HEK293 (cell line): ENCODE measurements at regions not wholly inside any gene's neighbourhood (a gene's known extent, or its start where the extent isn't known, plus 50 kb on each side); places are given as distances from the start of the nearest gene placed in this dataset.

Experiments
- CTCF ChIA-PET: fragments of 350-600 bp; formaldehyde crosslinking; extraction: SDS; loops from one replicate; lab custom pipeline; 2021; ENCODE audit warnings: antibody characterized with exemption; lab: Yijun Ruan, JAX
- POLR2A ChIA-PET: fragments of 300-600 bp; formaldehyde crosslinking; extraction: SDS; loops from one replicate; lab custom pipeline; 2020; ENCODE audit warnings: antibody characterized with exemption, inconsistent platforms; lab: Yijun Ruan, JAX
- H3K27ac ChIP-seq: fragments of 200-500 bp; sonication (Bioruptor generic); 2 replicates; pipeline ENCODE4 v1.5.1; 2014; ENCODE audit warnings: low read depth, low read length, control low read depth, inconsistent platforms; ENCODE audit errors: extremely low read depth
- H3K36me3 ChIP-seq, 2 experiments: fragments of 200-500 bp in 1 of 2; sonication (Bioruptor generic) in 1 of 2; 1 replicate in 1 of 2; 2 replicates in 1 of 2; pipeline ENCODE4 v1.5.1; 2014 to 2017; ENCODE audit warnings: inconsistent platforms in 2 of 2, low read length in 2 of 2; ENCODE audit not compliant: control insufficient read depth in 2 of 2, insufficient read depth in 1 of 2
- H3K4me1 ChIP-seq: fragments of 200-500 bp; sonication (Bioruptor generic); 2 replicates; pipeline ENCODE4 v1.5.1; 2014; ENCODE audit warnings: mild to moderate bottlenecking, low read length, inconsistent platforms; ENCODE audit not compliant: control insufficient read depth, insufficient read depth
- H3K4me3 ChIP-seq: 2 replicates; pipeline ENCODE4 v1.5.1; 2011; ENCODE audit warnings: low read depth, mild to moderate bottlenecking, control low read depth, low read length, moderate library complexity
- H3K9me3 ChIP-seq: fragments of 200-500 bp; sonication (Bioruptor generic); 2 replicates; pipeline ENCODE4 v1.5.1; 2014; ENCODE audit warnings: low read depth, low read length, inconsistent platforms; ENCODE audit not compliant: control insufficient read depth, insufficient read depth
- BCL11A ChIP-seq: fragments of 450-650 bp; formaldehyde crosslinking; IDR thresholded peaks from 2 replicates; pipeline ENCODE4 v1.5.1; 2016; ENCODE audit warnings: low read depth, missing biosample characterization, missing genetic modification characterization
- GLI4 ChIP-seq: fragments of 450-650 bp; formaldehyde crosslinking; IDR thresholded peaks from 2 replicates; pipeline ENCODE4 v1.5.1; 2016; ENCODE audit warnings: missing biosample characterization, missing genetic modification characterization
- GLIS2 ChIP-seq: fragments of 450-650 bp; formaldehyde crosslinking; IDR thresholded peaks from 2 replicates; pipeline ENCODE4 v1.5.1; 2016; ENCODE audit warnings: missing biosample characterization, missing genetic modification characterization
- HOXC10 ChIP-seq: sonication (generic); formaldehyde crosslinking; IDR thresholded peaks from 2 replicates; pipeline ENCODE4 v1.8.1; 2023; ENCODE audit warnings: mild to moderate bottlenecking, missing genetic modification reagents
- MYNN ChIP-seq: fragments of 450-650 bp; formaldehyde crosslinking; IDR thresholded peaks from 2 replicates; pipeline ENCODE4 v1.5.1; 2016; ENCODE audit warnings: missing biosample characterization, missing genetic modification characterization, borderline replicate concordance
- SALL2 ChIP-seq: fragments of 450-650 bp; formaldehyde crosslinking; IDR thresholded peaks from 2 replicates; pipeline ENCODE4 v1.5.0; 2017; ENCODE audit warnings: missing biosample characterization, mild to moderate bottlenecking, missing genetic modification characterization, borderline replicate concordance
- SP7 ChIP-seq: fragments of 450-650 bp; formaldehyde crosslinking; IDR thresholded peaks from 2 replicates; pipeline ENCODE4 v1.5.1; 2016; ENCODE audit warnings: missing biosample characterization, missing genetic modification characterization
- YY2 ChIP-seq: fragments of 450-650 bp; formaldehyde crosslinking; IDR thresholded peaks from 2 replicates; pipeline ENCODE4 v1.5.1; 2016; ENCODE audit warnings: missing biosample characterization, missing genetic modification characterization
- ZBTB17 ChIP-seq: fragments of 450-650 bp; formaldehyde crosslinking; IDR thresholded peaks from 2 replicates; pipeline ENCODE4 v1.5.1; 2016; ENCODE audit warnings: missing biosample characterization, missing genetic modification characterization
- ZEB2 ChIP-seq: fragments of 450-650 bp; formaldehyde crosslinking; IDR thresholded peaks from 2 replicates; pipeline ENCODE4 v1.5.1; 2016; ENCODE audit warnings: missing biosample characterization, missing genetic modification characterization
- ZNF148 ChIP-seq: fragments of 450-650 bp; formaldehyde crosslinking; IDR thresholded peaks from 2 replicates; pipeline ENCODE4 v1.5.0; 2017; ENCODE audit warnings: missing biosample characterization, missing genetic modification characterization, borderline replicate concordance
- ZNF2 ChIP-seq: fragments of 450-650 bp; formaldehyde crosslinking; IDR thresholded peaks from 2 replicates; pipeline ENCODE4 v1.5.1; 2016; ENCODE audit warnings: missing biosample characterization, missing genetic modification characterization
- ZNF202 ChIP-seq: fragments of 450-650 bp; formaldehyde crosslinking; IDR thresholded peaks from 2 replicates; pipeline ENCODE4 v1.5.1; 2016; ENCODE audit warnings: missing biosample characterization, missing genetic modification characterization, borderline replicate concordance
- ZNF214 ChIP-seq: fragments of 450-650 bp; formaldehyde crosslinking; IDR thresholded peaks from 2 replicates; pipeline ENCODE4 v1.5.1; 2017; ENCODE audit warnings: missing biosample characterization, mild to moderate bottlenecking, missing genetic modification characterization, borderline replicate concordance
- ZNF248 ChIP-seq: fragments of 450-650 bp; formaldehyde crosslinking; IDR thresholded peaks from 2 replicates; pipeline ENCODE4 v1.5.1; 2017; ENCODE audit warnings: missing biosample characterization, missing genetic modification characterization
- ZNF266 ChIP-seq: fragments of 450-650 bp; formaldehyde crosslinking; IDR thresholded peaks from 2 replicates; pipeline ENCODE4 v1.5.1; 2016; ENCODE audit warnings: missing biosample characterization, missing genetic modification characterization, low read depth
- ZNF292 ChIP-seq: fragments of 450-650 bp; formaldehyde crosslinking; IDR thresholded peaks from 2 replicates; pipeline ENCODE4 v1.5.1; 2016; ENCODE audit warnings: low read depth, missing biosample characterization, missing genetic modification characterization, borderline replicate concordance
- ZNF311 ChIP-seq: fragments of 450-650 bp; formaldehyde crosslinking; IDR thresholded peaks from 2 replicates; pipeline ENCODE4 v1.5.1; 2017; ENCODE audit warnings: missing biosample characterization, missing genetic modification characterization, borderline replicate concordance
- ZNF404 ChIP-seq: fragments of 450-650 bp; formaldehyde crosslinking; IDR thresholded peaks from 2 replicates; pipeline ENCODE4 v1.5.1; 2017; ENCODE audit warnings: missing biosample characterization, missing genetic modification characterization
- ZNF473 ChIP-seq: fragments of 450-650 bp; formaldehyde crosslinking; IDR thresholded peaks from 2 replicates; pipeline ENCODE4 v1.5.1; 2017; ENCODE audit warnings: missing biosample characterization, missing genetic modification characterization
- ZNF510 ChIP-seq: fragments of 450-650 bp; formaldehyde crosslinking; IDR thresholded peaks from 2 replicates; pipeline ENCODE4 v1.5.1; 2018; ENCODE audit warnings: mild to moderate bottlenecking, missing genetic modification characterization, missing biosample characterization; ENCODE audit not compliant: insufficient replicate concordance
- ZNF521 ChIP-seq: fragments of 450-650 bp; formaldehyde crosslinking; IDR thresholded peaks from 2 replicates; pipeline ENCODE4 v1.5.1; 2017; ENCODE audit warnings: missing biosample characterization, mild to moderate bottlenecking, missing genetic modification characterization
- ZNF621 ChIP-seq: fragments of 450-650 bp; formaldehyde crosslinking; IDR thresholded peaks from 2 replicates; pipeline ENCODE4 v1.5.1; 2017; ENCODE audit warnings: missing biosample characterization, missing genetic modification characterization
- ZNF623 ChIP-seq: fragments of 450-650 bp; formaldehyde crosslinking; IDR thresholded peaks from 2 replicates; pipeline ENCODE4 v1.5.1; 2016; ENCODE audit warnings: missing biosample characterization, missing genetic modification characterization
- ZNF624 ChIP-seq: fragments of 450-650 bp; formaldehyde crosslinking; IDR thresholded peaks from 2 replicates; pipeline ENCODE4 v1.5.1; 2017; ENCODE audit warnings: missing biosample characterization, missing genetic modification characterization
- ZNF654 ChIP-seq: fragments of 450-650 bp; formaldehyde crosslinking; IDR thresholded peaks from 2 replicates; pipeline ENCODE4 v1.5.1; 2016; ENCODE audit warnings: low read depth, missing biosample characterization, missing genetic modification characterization
- ZSCAN23 ChIP-seq: fragments of 450-650 bp; formaldehyde crosslinking; IDR thresholded peaks from 2 replicates; pipeline ENCODE4 v1.5.1; 2016; ENCODE audit warnings: missing biosample characterization, missing genetic modification characterization
- ZSCAN30 ChIP-seq: fragments of 450-650 bp; IDR thresholded peaks from 2 replicates; pipeline ENCODE4 v1.5.1; 2018; ENCODE audit warnings: missing biosample characterization, mild to moderate bottlenecking, missing genetic modification characterization, moderate library complexity
- ZSCAN4 ChIP-seq: fragments of 450-650 bp; formaldehyde crosslinking; IDR thresholded peaks from 2 replicates; pipeline ENCODE4 v1.5.1; 2017; ENCODE audit warnings: missing biosample characterization, missing genetic modification characterization
- ZSCAN5A ChIP-seq: fragments of 450-650 bp; formaldehyde crosslinking; IDR thresholded peaks from 2 replicates; pipeline ENCODE4 v1.5.1; 2016; ENCODE audit warnings: missing biosample characterization, missing genetic modification characterization

- no peak for TF ChIP-seq ZSCAN4 (tag by site-specific recombination)
- TF ChIP-seq ZNF2 (tag by site-specific recombination): no peak
- no peak for TF ChIP-seq SP7 (tag by site-specific recombination)
Observed at GRCh38 chr6:19440531-19440930, 396.6 kb upstream of the ID4 start.

GRCh38 chr6:19443411-19443810, 393.8 kb upstream of the ID4 start:
- Histone ChIP-seq H3K4me1 (no peaks in the 10 kb centered on the region), H3K4me3 (no peak overlapping the region), H3K27ac (no peak overlapping the region), H3K36me3 (no peaks in the 10 kb centered on the region), H3K9me3 (no peaks in the 10 kb centered on the region)
- POLR2A ChIA-PET: no interaction called here
- TF ChIP-seq ZBTB17 (tag by site-specific recombination) (no peak), ZNF148 (no peak), ZNF510 (tag by site-specific recombination) (no peak), ZSCAN30 (tag by site-specific recombination) (no peak), ZNF214 (no peak), BCL11A (no peak), ZNF621 (tag by site-specific recombination) (no peak), ZNF2 (tag by site-specific recombination) (no peak), HOXC10 (no peak), ZNF521 (tag by site-specific recombination) (no peak), ZNF266 (no peak), ZNF311 (tag by site-specific recombination) (no peak), ZNF654 (no peak), ZNF473 (tag by site-specific recombination) (no peak), ZNF623 (no peak), ZNF404 (tag by site-specific recombination) (no peak), GLIS2 (no peak)
- CTCF ChIA-PET: interaction anchor here (0.7 kb wide), 1 partner anchor 11 kb away, joined by 3 read pairs; no protein-coding TSS in a partner anchor

More at GRCh38 chr6:19440531-19440930, 396.6 kb upstream of the ID4 start:
- CTCF ChIA-PET: interaction anchor here (0.9 to 1.4 kb wide), 2 partner anchors 13 to 147 kb away, joined by 4 to 6 read pairs; no protein-coding TSS in a partner anchor
- H3K4me1 ChIP-seq: no peaks in the 10 kb centered on the region
- POLR2A ChIA-PET: no interaction called here
- no peaks in the 10 kb centered on the region for H3K9me3 ChIP-seq
- no peak overlapping the region for H3K4me3 ChIP-seq
- no peaks in the 10 kb centered on the region for H3K36me3 ChIP-seq
- H3K27ac ChIP-seq: no peak overlapping the region

GRCh38 chr6:19444041-19444440, 393.1 kb upstream of the ID4 start:
- H3K4me1 ChIP-seq: no peaks in the 10 kb centered on the region
- no peak overlapping the region for H3K27ac ChIP-seq
- H3K9me3 ChIP-seq: no peaks in the 10 kb centered on the region
- ChIA-PET CTCF (interaction anchor here (0.7 kb wide), 1 partner anchor 11 kb away, joined by 3 read pairs; no protein-coding TSS in a partner anchor), POLR2A (no interaction called here)
- no peaks in the 10 kb centered on the region for H3K36me3 ChIP-seq
- H3K4me3 ChIP-seq: no peak overlapping the region
- TF ChIP-seq ZNF292 (tag by site-specific recombination) (no peak), ZNF248 (tag by site-specific recombination) (no peak), ZSCAN5A (tag by site-specific recombination) (no peak), SALL2 (tag by site-specific recombination) (no peak), ZEB2 (no peak), ZSCAN23 (tag by site-specific recombination) (no peak), GLI4 (tag by site-specific recombination) (no peak), ZNF202 (tag by site-specific recombination) (no peak), MYNN (tag by site-specific recombination) (no peak), YY2 (tag by site-specific recombination) (no peak), ZNF624 (tag by site-specific recombination) (no peak), BCL11A (no peak)
- TF ChIP-seq, all 188 proteins: peak for 0
